Liver (tissue), 8 donors: ENCODE measurements at regions not wholly inside any gene's neighbourhood (a gene's known extent, or its start where the extent isn't known, plus 50 kb on each side); places are given as distances from the start of the nearest gene placed in this dataset.

Source experiments
- DNase-seq: peaks from one replicate; pipeline ENCODE4 v3.0.0-alpha.2; 2017; ENCODE audit warnings: low spot score
- H3K27ac ChIP-seq, 2 donors: one replicate each; pipeline ENCODE4 v1.7.0; 2013; ENCODE audit warnings: inconsistent platforms in 2 of 2, low read length in 2 of 2, control low read depth in 1 of 2, low read depth in 1 of 2, mild to moderate bottlenecking in 1 of 2
- H3K27me3 ChIP-seq, 4 donors: one replicate each; pipeline versions ENCODE4 v1.6.1 to v1.7.0; 2013; ENCODE audit warnings: low read length in 3 of 4, inconsistent platforms in 1 of 4, mild to moderate bottlenecking in 1 of 4, moderate library complexity in 1 of 4; ENCODE audit not compliant: control insufficient read depth in 4 of 4, insufficient read depth in 4 of 4
- H3K36me3 ChIP-seq, 4 donors: one replicate each; pipeline versions ENCODE4 v1.6.1 to v1.7.0; 2013; ENCODE audit warnings: low read length in 3 of 4, mild to moderate bottlenecking in 3 of 4, low read depth in 1 of 4, moderate library complexity in 1 of 4; ENCODE audit not compliant: control insufficient read depth in 4 of 4, insufficient read depth in 3 of 4
- H3K4me1 ChIP-seq, 4 donors: one replicate each; pipeline versions ENCODE4 v1.6.1 to v1.7.0; 2013; ENCODE audit warnings: low read length in 3 of 4, mild to moderate bottlenecking in 3 of 4, moderate library complexity in 1 of 4; ENCODE audit not compliant: control insufficient read depth in 4 of 4, insufficient read depth in 4 of 4
- H3K4me3 ChIP-seq, 3 donors: one replicate each; pipeline versions ENCODE4 v1.6.1 to v1.7.0; 2013; ENCODE audit warnings: low read length in 3 of 3, control low read depth in 1 of 3, low read depth in 1 of 3, mild to moderate bottlenecking in 1 of 3
- H3K9ac ChIP-seq, 2 donors: one replicate each; pipeline ENCODE4 v1.7.0; 2013; ENCODE audit warnings: low read length in 2 of 2, mild to moderate bottlenecking in 2 of 2, moderate library complexity in 2 of 2, control low read depth in 1 of 2, low read depth in 1 of 2
- H3K9me3 ChIP-seq, 4 donors: one replicate each; pipeline versions ENCODE4 v1.6.1 to v1.7.0; 2013; ENCODE audit warnings: low read length in 3 of 4; ENCODE audit not compliant: control insufficient read depth in 4 of 4
- ATF3 ChIP-seq: IDR thresholded peaks from 2 replicates; pipeline ENCODE4 v1.6.1; 2016; ENCODE audit warnings: antibody characterized with exemption
- CTCF ChIP-seq: fragments of 150-350 bp; IDR thresholded peaks from 2 replicates; pipeline ENCODE4 v1.5.1; 2017; ENCODE audit warnings: improper control_type of control experiment, low read depth, low read length; ENCODE audit not compliant: missing input control
- EGR1 ChIP-seq, 2 donors: IDR thresholded peaks; 2 replicates each; pipeline ENCODE4 v1.6.1; 2016 to 2018; ENCODE audit warnings: antibody characterized with exemption in 2 of 2, low read depth in 2 of 2
- FOXA1 ChIP-seq: IDR thresholded peaks from 2 replicates; pipeline ENCODE4 v1.6.1; 2016; ENCODE audit warnings: antibody characterized with exemption
- FOXA2 ChIP-seq: IDR thresholded peaks from 2 replicates; pipeline ENCODE4 v1.6.1; 2016; ENCODE audit warnings: antibody characterized with exemption
- GABPA ChIP-seq, 2 donors: IDR thresholded peaks in 1 of 2; conservative IDR thresholded peaks in 1 of 2; 2 replicates each; pipeline ENCODE4 v1.6.1; 2016; ENCODE audit warnings: antibody characterized with exemption in 2 of 2, mild to moderate bottlenecking in 1 of 2, moderate library complexity in 1 of 2
- HNF4A ChIP-seq, 2 donors: conservative IDR thresholded peaks; 2 replicates each; pipeline ENCODE4 v1.6.1; 2016; ENCODE audit warnings: antibody characterized with exemption in 2 of 2, mild to moderate bottlenecking in 2 of 2
- HNF4G ChIP-seq: IDR thresholded peaks from 2 replicates; pipeline ENCODE4 v1.6.1; 2016; ENCODE audit warnings: antibody characterized with exemption
- RAD21 ChIP-seq, 2 donors: IDR thresholded peaks; 2 replicates each; pipeline ENCODE4 v1.6.1; 2016; ENCODE audit warnings: antibody characterized with exemption in 2 of 2, mild to moderate bottlenecking in 2 of 2
- RXRA ChIP-seq, 2 donors: IDR thresholded peaks; 2 replicates each; pipeline ENCODE4 v1.6.1; 2017 to 2018; ENCODE audit warnings: antibody characterized with exemption in 2 of 2, mild to moderate bottlenecking in 1 of 2
- SP1 ChIP-seq: IDR thresholded peaks from 2 replicates; pipeline ENCODE4 v1.6.1; 2018; ENCODE audit warnings: antibody characterized with exemption, mild to moderate bottlenecking
- TAF1 ChIP-seq: conservative IDR thresholded peaks from 2 replicates; pipeline ENCODE4 v1.6.1; 2016; ENCODE audit warnings: antibody characterized with exemption, mild to moderate bottlenecking
- YY1 ChIP-seq: IDR thresholded peaks from 2 replicates; pipeline ENCODE4 v1.6.1; 2016; ENCODE audit warnings: antibody characterized with exemption, mild to moderate bottlenecking
- ZBTB33 ChIP-seq: IDR thresholded peaks from 2 replicates; pipeline ENCODE4 v1.6.1; 2016; ENCODE audit warnings: antibody characterized with exemption
- WGBS: extraction: QIAGEN DNeasy Blood & Tissue Kit; methylation state at CpG from one replicate; pipeline ENCODE4 v1.1.7; 2013; 5-methylcytosine and 5-hydroxymethylcytosine counted together
- TF ChIP-seq, protein P1 (sequence below): IDR thresholded peaks from 2 replicates; pipeline ENCODE4 v1.6.1; 2016; ENCODE audit warnings: antibody characterized with exemption, mild to moderate bottlenecking
- donor health status: healthy.
- donor health status: healthy.
- donor health status: healthy.
- donor health status: healthy.
- donor health status: healthy.

DNA sequence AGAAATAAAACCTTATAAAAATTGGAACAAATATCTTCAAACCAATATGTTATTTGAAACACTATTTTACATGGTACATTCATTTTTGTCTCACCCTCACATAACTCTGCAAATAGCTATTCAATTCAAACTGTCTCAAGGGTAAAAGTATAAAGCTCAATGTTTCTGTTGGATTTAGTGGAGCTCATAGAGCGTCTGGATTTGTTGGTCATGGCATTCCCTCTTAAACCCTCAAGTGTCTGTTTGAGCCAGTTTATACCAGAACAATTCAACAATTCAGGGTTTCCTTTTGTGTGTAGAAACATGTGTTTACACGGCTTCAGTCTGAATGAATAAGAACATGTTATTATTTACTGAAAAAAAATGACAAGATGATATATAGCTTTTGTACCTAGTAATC, 161.6 kb downstream of the PCDH18 start:
- no peaks in the 10 kb centered on the region for H3K4me1 ChIP-seq
- DNase-seq, result no peak
- no peaks in the 10 kb centered on the region for H3K27me3 ChIP-seq
- H3K27ac ChIP-seq, result no peak overlapping the region
- 50% methylated on average over 2 of the region's 2 CpGs for WGBS
- H3K36me3 ChIP-seq, result no peaks in the 10 kb centered on the region
- no peaks in the 10 kb centered on the region for H3K9me3 ChIP-seq
- no peak overlapping the region for H3K4me3 ChIP-seq
- TF ChIP-seq ZBTB33, result no peak
- no peak for TF ChIP-seq GABPA (IDR thresholded peaks at IDR 0.05 in 1 of 2, conservative IDR thresholded peaks at IDR 0.05 in 1 of 2)
- TF ChIP-seq SP1, result no peak
- TF ChIP-seq, protein P1, sequence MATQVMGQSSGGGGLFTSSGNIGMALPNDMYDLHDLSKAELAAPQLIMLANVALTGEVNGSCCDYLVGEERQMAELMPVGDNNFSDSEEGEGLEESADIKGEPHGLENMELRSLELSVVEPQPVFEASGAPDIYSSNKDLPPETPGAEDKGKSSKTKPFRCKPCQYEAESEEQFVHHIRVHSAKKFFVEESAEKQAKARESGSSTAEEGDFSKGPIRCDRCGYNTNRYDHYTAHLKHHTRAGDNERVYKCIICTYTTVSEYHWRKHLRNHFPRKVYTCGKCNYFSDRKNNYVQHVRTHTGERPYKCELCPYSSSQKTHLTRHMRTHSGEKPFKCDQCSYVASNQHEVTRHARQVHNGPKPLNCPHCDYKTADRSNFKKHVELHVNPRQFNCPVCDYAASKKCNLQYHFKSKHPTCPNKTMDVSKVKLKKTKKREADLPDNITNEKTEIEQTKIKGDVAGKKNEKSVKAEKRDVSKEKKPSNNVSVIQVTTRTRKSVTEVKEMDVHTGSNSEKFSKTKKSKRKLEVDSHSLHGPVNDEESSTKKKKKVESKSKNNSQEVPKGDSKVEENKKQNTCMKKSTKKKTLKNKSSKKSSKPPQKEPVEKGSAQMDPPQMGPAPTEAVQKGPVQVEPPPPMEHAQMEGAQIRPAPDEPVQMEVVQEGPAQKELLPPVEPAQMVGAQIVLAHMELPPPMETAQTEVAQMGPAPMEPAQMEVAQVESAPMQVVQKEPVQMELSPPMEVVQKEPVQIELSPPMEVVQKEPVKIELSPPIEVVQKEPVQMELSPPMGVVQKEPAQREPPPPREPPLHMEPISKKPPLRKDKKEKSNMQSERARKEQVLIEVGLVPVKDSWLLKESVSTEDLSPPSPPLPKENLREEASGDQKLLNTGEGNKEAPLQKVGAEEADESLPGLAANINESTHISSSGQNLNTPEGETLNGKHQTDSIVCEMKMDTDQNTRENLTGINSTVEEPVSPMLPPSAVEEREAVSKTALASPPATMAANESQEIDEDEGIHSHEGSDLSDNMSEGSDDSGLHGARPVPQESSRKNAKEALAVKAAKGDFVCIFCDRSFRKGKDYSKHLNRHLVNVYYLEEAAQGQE, result no peak
- TF ChIP-seq YY1, result no peak
- no peak for TF ChIP-seq CTCF
- TF ChIP-seq FOXA2, result no peak
- no peak for TF ChIP-seq TAF1
- no peak overlapping the region for H3K9ac ChIP-seq

DNA sequence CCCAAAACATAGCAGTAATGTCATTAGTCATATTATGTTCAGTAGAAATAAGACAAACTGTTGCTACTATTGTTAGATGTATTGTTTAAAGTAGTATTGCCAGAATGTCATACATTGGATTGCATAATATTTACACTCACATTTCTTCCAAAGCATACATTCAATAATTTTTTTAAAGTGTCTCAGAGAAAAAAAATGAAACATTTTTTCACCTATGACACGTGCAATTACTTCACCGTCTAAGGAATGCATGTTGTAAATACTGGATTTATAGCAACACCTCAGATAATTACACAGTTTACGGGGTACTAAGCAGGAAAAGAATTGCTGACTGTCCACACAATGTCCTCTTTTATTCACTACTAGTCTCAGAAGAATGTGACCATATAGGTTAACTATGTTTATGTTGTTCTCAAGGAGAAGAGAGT, 162.1 kb downstream of the PCDH18 start:
- Histone ChIP-seq H3K4me1 (no peaks in the 10 kb centered on the region), H3K9ac (no peak overlapping the region), H3K36me3 (no peaks in the 10 kb centered on the region), H3K27ac (no peak overlapping the region), H3K4me3 (no peak overlapping the region), H3K27me3 (no peaks in the 10 kb centered on the region), H3K9me3 (no peaks in the 10 kb centered on the region)
- TF ChIP-seq YY1 (no peak), ATF3 (no peak), RAD21 (IDR thresholded peaks at IDR 0.05) (no peak), EGR1 (IDR thresholded peaks at IDR 0.05; ENCODE audit: low read depth in 2 of 2) (no peak), TAF1 (no peak), RXRA (IDR thresholded peaks at IDR 0.05) (no peak), HNF4A (conservative IDR thresholded peaks at IDR 0.05) (no peak), CTCF (no peak), HNF4G (no peak), FOXA1 (no peak), SP1 (no peak)
- TF ChIP-seq, protein P1, result no peak
- 77% methylated on average over 3 of the region's 3 CpGs for WGBS
- DNase-seq, result no peak
